PFSK-1 (cell line): ENCODE measurements at regions not wholly inside any gene's neighbourhood (a gene's known extent, or its start where the extent isn't known, plus 50 kb on each side); places are given as distances from the start of the nearest gene placed in this dataset.

Source experiments
- POLR2AphosphoS5 ChIP-seq: IDR thresholded peaks from 2 replicates; pipeline ENCODE4 v1.6.1; 2012; ENCODE audit warnings: low read depth, mild to moderate bottlenecking, control low read depth, low read length, moderate library complexity
- TAF1 ChIP-seq: IDR thresholded peaks from 2 replicates; pipeline ENCODE4 v1.6.1; 2012; ENCODE audit warnings: low read length, control low read depth, borderline replicate concordance; ENCODE audit not compliant: insufficient read depth

DNA sequence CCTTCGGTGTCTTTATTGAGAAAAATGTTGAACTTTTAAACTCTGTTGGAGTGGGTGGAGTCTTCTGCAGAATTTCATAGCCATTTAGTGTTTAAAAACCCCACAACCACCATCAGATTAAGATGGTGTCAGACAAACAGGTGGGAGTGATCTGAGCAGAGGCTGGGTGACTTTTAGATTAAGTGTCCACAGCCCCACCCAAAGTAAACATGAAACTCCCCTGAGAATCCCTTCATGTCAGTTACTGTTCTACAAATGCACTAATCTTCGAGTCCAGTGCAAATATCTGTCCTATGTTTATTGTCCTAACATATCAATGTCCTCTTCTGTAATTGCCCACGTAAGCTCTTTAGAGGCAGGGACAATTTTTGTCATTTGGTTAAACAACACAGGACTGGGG, 175.6 kb upstream of the RBPJ start:
- TF ChIP-seq TAF1, result no peak
- TF ChIP-seq POLR2AphosphoS5, result no peak
